ENCODE measurements at regions not wholly inside any gene's neighbourhood (a gene's known extent, or its start where the extent isn't known, plus 50 kb on each side); places are given as distances from the start of the nearest gene placed in this dataset.

DNA sequence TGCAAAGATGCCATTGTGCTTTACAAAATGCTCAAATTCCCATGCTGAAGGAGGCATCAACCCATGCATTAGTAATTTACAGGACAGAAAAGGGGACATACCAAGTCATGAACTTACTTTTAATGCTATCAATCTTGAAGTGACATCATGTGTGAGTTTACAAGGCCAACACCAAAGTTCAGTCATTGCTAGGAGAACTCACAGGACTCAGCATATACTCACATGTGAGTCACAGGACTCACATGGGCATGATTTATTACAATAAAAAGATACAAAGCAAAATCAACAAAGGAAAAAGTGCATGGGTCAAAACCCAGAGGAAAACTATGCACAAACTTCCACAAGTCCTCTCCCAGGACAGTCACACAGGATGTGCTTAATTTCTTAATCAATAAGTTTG, 1656.0 kb downstream of the MRPL39 start:
- no peak for DNase-seq (ENCODE audit: low read depth)
- no peak overlapping the region for H3K4me3 ChIP-seq (ENCODE audit: control insufficient read depth, low read depth, low read length)
- no peak for TF ChIP-seq CTCF (IDR thresholded peaks at IDR 0.05; ENCODE audit: control insufficient read depth, insufficient read depth, low read depth, low read length, missing control alignments)

- no peak overlapping the region for H3K4me3 ChIP-seq (ENCODE audit: control insufficient read depth, low read depth, low read length)
- TF ChIP-seq CTCF (IDR thresholded peaks at IDR 0.05; ENCODE audit: control insufficient read depth, insufficient read depth, low read depth, low read length, missing control alignments), result no peak
- no peak for DNase-seq (ENCODE audit: low read depth)
These were observed 1656.9 kb downstream of the MRPL39 start for GRCh38 chr21:23950344-23950743.

- H3K4me3 ChIP-seq (ENCODE audit: control insufficient read depth, low read depth, low read length), result no peak overlapping the region
- DNase-seq (ENCODE audit: low read depth), result no peak
- TF ChIP-seq CTCF (IDR thresholded peaks at IDR 0.05; ENCODE audit: control insufficient read depth, insufficient read depth, low read depth, low read length, missing control alignments), result no peak
These were observed 1657.8 kb downstream of the MRPL39 start for GRCh38 chr21:23949493-23949892.

- H3K4me3 ChIP-seq (ENCODE audit: control insufficient read depth, low read depth, low read length), result no peak overlapping the region
- no peak for DNase-seq (ENCODE audit: low read depth)
- TF ChIP-seq CTCF (IDR thresholded peaks at IDR 0.05; ENCODE audit: control insufficient read depth, insufficient read depth, low read depth, low read length, missing control alignments), result no peak
These were observed 1667.8 kb downstream of the MRPL39 start for GRCh38 chr21:23939369-23940065.

- no peak for TF ChIP-seq CTCF (IDR thresholded peaks at IDR 0.05; ENCODE audit: control insufficient read depth, insufficient read depth, low read depth, low read length, missing control alignments)
- no peak overlapping the region for H3K4me3 ChIP-seq (ENCODE audit: control insufficient read depth, low read depth, low read length)
- no peak for DNase-seq (ENCODE audit: low read depth)
These were observed 1670.3 kb downstream of the MRPL39 start for GRCh38 chr21:23936991-23937390.

GRCh38 chr21:23936224-23936623, 1671.1 kb downstream of the MRPL39 start:
- no peak overlapping the region for H3K4me3 ChIP-seq (ENCODE audit: control insufficient read depth, low read depth, low read length)
- no peak for DNase-seq (ENCODE audit: low read depth)
- no peak for TF ChIP-seq CTCF (IDR thresholded peaks at IDR 0.05; ENCODE audit: control insufficient read depth, insufficient read depth, low read depth, low read length, missing control alignments)

All from AG09309 (cell line).